SK-N-SH (cell line): ENCODE measurements at regions not wholly inside any gene's neighbourhood (a gene's known extent, or its start where the extent isn't known, plus 50 kb on each side); places are given as distances from the start of the nearest gene placed in this dataset.

Source experiments
- CTCF ChIA-PET: fragments of 300-600, 350-600 bp; formaldehyde crosslinking; extraction: SDS; loops from one replicate; lab custom pipeline; 2021; lab: Yijun Ruan, JAX
- POLR2A ChIA-PET: fragments of 350-600 bp; sonication (Branson Sonifier 250); formaldehyde crosslinking; extraction: SDS; loops from one replicate; lab custom pipeline; 2020; ENCODE audit warnings: antibody characterized with exemption, inconsistent platforms; lab: Yijun Ruan, JAX
- DNase-seq: peaks from one replicate; pipeline ENCODE4 v3.0.0; 2012
- H2AFZ ChIP-seq: fragments of 200-600 bp; sonication (generic); 2 replicates; pipeline ENCODE4 v1.8.1; 2016; ENCODE audit warnings: antibody characterized with exemption, mild to moderate bottlenecking, low read depth
- H3F3A ChIP-seq: fragments of 200-600 bp; sonication (generic); replicated peaks from 2 replicates; pipeline ENCODE3; 2016; ENCODE audit warnings: antibody characterized with exemption, mild to moderate bottlenecking; ENCODE audit not compliant: insufficient read depth
- H3K27ac ChIP-seq, 2 experiments: fragments of 200-500 bp in 1 of 2; fragments of 200-600 bp in 1 of 2; sonication (Bioruptor generic) in 1 of 2; sonication (generic), shearing (Covaris generic) in 1 of 2; 2 replicates each; pipeline versions ENCODE4 v1.5.1 to v1.6.1; 2014 to 2016; ENCODE audit warnings: low read depth in 2 of 2, inconsistent platforms in 1 of 2, low read length in 1 of 2, mild to moderate bottlenecking in 1 of 2, mixed read lengths in 1 of 2
- H3K27me3 ChIP-seq: fragments of 200-600 bp; sonication (generic), shearing (Covaris generic); 2 replicates; pipeline ENCODE4 v1.6.1; 2016; ENCODE audit warnings: mixed run types; ENCODE audit not compliant: insufficient read depth
- H3K36me3 ChIP-seq, 2 experiments: fragments of 200-500 bp in 1 of 2; fragments of 200-600 bp in 1 of 2; sonication (Bioruptor generic) in 1 of 2; sonication (generic) in 1 of 2; replicated peaks in 1 of 2; 2 replicates each; pipeline versions ENCODE3 to v1.5.1; 2014 to 2016; ENCODE audit warnings: low read length in 1 of 2, mild to moderate bottlenecking in 1 of 2; ENCODE audit not compliant: insufficient read depth in 2 of 2, control insufficient read depth in 1 of 2
- H3K4me1 ChIP-seq, 2 experiments: fragments of 200-500 bp in 1 of 2; fragments of 200-600 bp in 1 of 2; sonication (Bioruptor generic) in 1 of 2; sonication (generic), shearing (Covaris generic) in 1 of 2; 2 replicates each; pipeline versions ENCODE4 v1.5.1 to v1.6.1; 2014 to 2016; ENCODE audit warnings: low read depth in 1 of 2, low read length in 1 of 2, mixed run types in 1 of 2; ENCODE audit not compliant: insufficient read depth in 2 of 2, control insufficient read depth in 1 of 2
- H3K4me2 ChIP-seq: fragments of 200-600 bp; sonication (generic), shearing (Covaris generic); 2 replicates; pipeline ENCODE4 v1.6.1; 2017; ENCODE audit warnings: mixed run types
- H3K4me3 ChIP-seq, 2 experiments: fragments of 200-500 bp in 1 of 2; fragments of 200-600 bp in 1 of 2; sonication (Bioruptor generic) in 1 of 2; sonication (generic), shearing (Covaris generic) in 1 of 2; 2 replicates each; pipeline versions ENCODE4 v1.5.1 to v1.8.1; 2014 to 2016; ENCODE audit warnings: low read depth in 2 of 2, inconsistent platforms in 1 of 2, low read length in 1 of 2, mild to moderate bottlenecking in 1 of 2, mixed read lengths in 1 of 2, moderate library complexity in 1 of 2
- H3K79me2 ChIP-seq: fragments of 200-600 bp; sonication (generic); 2 replicates; pipeline ENCODE4 v1.8.1; 2017; ENCODE audit warnings: mild to moderate bottlenecking; ENCODE audit not compliant: insufficient read depth
- H3K9ac ChIP-seq: fragments of 200-600 bp; sonication (generic); 2 replicates; pipeline ENCODE4 v1.6.1; 2017; ENCODE audit warnings: mixed run types
- H3K9me2 ChIP-seq: fragments of 200-600 bp; sonication (generic); 2 replicates; pipeline ENCODE4 v1.6.1; 2017; ENCODE audit warnings: mixed run types
- H3K9me3 ChIP-seq: fragments of 200-600 bp; sonication (generic); 2 replicates; pipeline ENCODE4 v1.6.1; 2017; ENCODE audit warnings: mixed run types, mild to moderate bottlenecking, moderate library complexity
- H4K20me1 ChIP-seq: fragments of 200-600 bp; sonication (generic); 2 replicates; pipeline ENCODE4 v1.6.1; 2017; ENCODE audit warnings: mild to moderate bottlenecking, mixed run types; ENCODE audit not compliant: insufficient read depth
- CHD2 ChIP-seq: fragments of 150-350 bp; IDR thresholded peaks from 2 replicates; pipeline ENCODE4 v1.6.1; 2018; ENCODE audit warnings: low read length; ENCODE audit not compliant: partially characterized antibody
- ELF1 ChIP-seq: IDR thresholded peaks from 2 replicates; pipeline ENCODE4 v1.4.0; 2012
- EP300 ChIP-seq, 2 experiments: IDR thresholded peaks; 2 replicates each; pipeline versions ENCODE4 v1.4.0 to v1.6.1; 2012; ENCODE audit warnings: borderline replicate concordance in 1 of 2, low read depth in 1 of 2, low read length in 1 of 2
- FOSL2 ChIP-seq: IDR thresholded peaks from 2 replicates; pipeline ENCODE4 v1.4.0; 2012; ENCODE audit warnings: low read depth, mild to moderate bottlenecking, moderate library complexity, borderline replicate concordance
- FOXM1 ChIP-seq: IDR thresholded peaks from 2 replicates; pipeline ENCODE4 v1.4.0; 2012; ENCODE audit warnings: low read depth, mild to moderate bottlenecking
- GABPA ChIP-seq: IDR thresholded peaks from 2 replicates; pipeline ENCODE4 v1.4.0; 2012; ENCODE audit warnings: low read depth, mild to moderate bottlenecking
- GATA2 ChIP-seq: sonication (generic); formaldehyde crosslinking; IDR thresholded peaks from 2 replicates; pipeline ENCODE4 v1.5.0; 2020; ENCODE audit warnings: mild to moderate bottlenecking, missing genetic modification reagents
- MEF2A ChIP-seq: IDR thresholded peaks from 2 replicates; pipeline ENCODE4 v1.4.0; 2012; ENCODE audit warnings: low read depth, borderline replicate concordance
- MXI1 ChIP-seq: IDR thresholded peaks from 2 replicates; pipeline ENCODE4 v1.6.1; 2012; ENCODE audit warnings: mild to moderate bottlenecking, low read depth, low read length, improper control_type of control experiment
- NRF1 ChIP-seq: IDR thresholded peaks from 2 replicates; pipeline ENCODE4 v1.6.1; 2012; ENCODE audit warnings: low read depth, mild to moderate bottlenecking, low read length
- POLR2AphosphoS5 ChIP-seq: IDR thresholded peaks from 2 replicates; pipeline ENCODE4 v1.6.1; 2012; ENCODE audit warnings: low read depth, low read length
- RAD21 ChIP-seq: IDR thresholded peaks from 2 replicates; pipeline ENCODE4 v1.6.1; 2012; ENCODE audit warnings: mild to moderate bottlenecking, low read length
- RCOR1 ChIP-seq: fragments of 150-350 bp; IDR thresholded peaks from 2 replicates; pipeline ENCODE4 v1.6.1; 2017; ENCODE audit warnings: antibody characterized with exemption, low read length
- RFX5 ChIP-seq: IDR thresholded peaks from 2 replicates; pipeline ENCODE4 v1.6.1; 2012; ENCODE audit warnings: mild to moderate bottlenecking, improper control_type of control experiment, low read length
- RXRA ChIP-seq: IDR thresholded peaks from 2 replicates; pipeline ENCODE4 v1.4.0; 2012; ENCODE audit warnings: low read depth, mild to moderate bottlenecking, borderline replicate concordance
- SIN3A ChIP-seq: IDR thresholded peaks from 2 replicates; pipeline ENCODE4 v1.6.1; 2012; ENCODE audit warnings: low read depth, mild to moderate bottlenecking, low read length, moderate library complexity, borderline replicate concordance
- SMC3 ChIP-seq: IDR thresholded peaks from 2 replicates; pipeline ENCODE4 v1.6.1; 2012; ENCODE audit warnings: low read depth, low read length, improper control_type of control experiment
- TCF12 ChIP-seq: IDR thresholded peaks from 2 replicates; pipeline ENCODE4 v1.4.0; 2012
- WGBS: methylation state at CpG from one replicate; pipeline ENCODE4 v1.1.6; 2017; ENCODE audit warnings: low lambda C conversion rate; 5-methylcytosine and 5-hydroxymethylcytosine counted together
- TF ChIP-seq, protein P1 (sequence below): IDR thresholded peaks from 2 replicates; pipeline ENCODE4 v1.4.0; 2012; ENCODE audit warnings: low read depth, borderline replicate concordance
- TF ChIP-seq, protein P2 (sequence below): fragments of 150-350 bp; IDR thresholded peaks from 2 replicates; pipeline ENCODE4 v1.6.1; 2016; ENCODE audit warnings: mild to moderate bottlenecking, low read depth, low read length
- TF ChIP-seq, protein P3 (sequence below): IDR thresholded peaks from 2 replicates; pipeline ENCODE4 v1.4.0; 2012; ENCODE audit warnings: low read depth, borderline replicate concordance
- TF ChIP-seq, protein P4 (sequence below): IDR thresholded peaks from 2 replicates; pipeline ENCODE4 v1.4.0; 2012; ENCODE audit warnings: low read depth
- TF ChIP-seq, protein P5 (sequence below): fragments of 200-600 bp; sonication (generic); IDR thresholded peaks from 2 replicates; pipeline ENCODE4 v1.6.1; 2017; ENCODE audit warnings: antibody characterized with exemption, mild to moderate bottlenecking, moderate library complexity

DNA sequence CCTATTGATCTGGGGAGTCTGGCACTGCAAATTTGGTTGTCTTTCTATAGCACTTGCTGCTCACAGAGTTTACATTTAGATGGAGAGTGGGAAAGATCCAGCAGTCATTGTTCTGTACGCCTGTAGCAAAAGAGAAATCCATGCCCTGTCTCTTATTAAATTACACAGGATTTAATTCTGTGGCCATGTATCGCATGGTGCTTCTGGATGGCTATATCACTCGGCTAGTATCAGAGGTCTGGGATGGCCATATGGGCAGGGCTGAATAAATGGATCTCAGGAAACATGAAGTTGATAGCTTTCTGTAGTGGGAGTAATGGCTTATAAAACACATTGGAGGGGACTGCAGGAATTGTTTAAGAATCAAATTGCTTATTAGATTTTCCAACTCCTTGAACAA, 325.8 kb upstream of the DPH6 start:
- H3K9ac ChIP-seq = no peak overlapping the region
- H3K4me3 ChIP-seq = no peak overlapping the region
- peaks cover 4 to 11% of the 10 kb centered on the region in 2 experiments; a peak in 3 of 4 replicates for H3K4me1 ChIP-seq
- H3K4me2 ChIP-seq = no peak overlapping the region
- 64% methylated on average over 3 of the region's 3 CpGs for WGBS
- no peaks in the 10 kb centered on the region for H3K9me2 ChIP-seq
- no peaks in the 10 kb centered on the region for H3K36me3 ChIP-seq
- TF ChIP-seq POLR2AphosphoS5 (no peak), RAD21 (peak; percentile 45), MXI1 (peak; percentile 69; the same call in 1 of the 2 replicates), EP300 (IDR thresholded peaks at IDR 0.05; ENCODE audit: borderline replicate concordance in 1 of 2, low read depth in 1 of 2, low read length in 1 of 2) (peak in 1 of 2 experiments; percentile 98; a peak in 2 of 4 replicates), FOSL2 (no peak), SMC3 (peak; percentile 14; the same call in 1 of the 2 replicates), RCOR1 (peak; percentile 96), NRF1 (no peak), CHD2 (peak; percentile 81), GATA2 (CRISPR knock-in tag) (peak; percentile 89), TCF12 (peak; percentile 53)
- no peaks in the 10 kb centered on the region for H3K27me3 ChIP-seq
- no peaks in the 10 kb centered on the region for H3K9me3 ChIP-seq
- CTCF ChIA-PET = interaction anchor here (0.8 to 1.6 kb wide), 7 partner anchors 19 to 630 kb away, joined by 3 to 4 read pairs (median 3); no protein-coding TSS in a partner anchor
- POLR2A ChIA-PET = interaction anchor here (1.0 to 1.7 kb wide), 2 partner anchors 28 to 1235 kb away, joined by 3 to 6 read pairs; no protein-coding TSS in a partner anchor
- H3F3A ChIP-seq = no peaks in the 10 kb centered on the region
- H2AFZ ChIP-seq = no peak overlapping the region
- H4K20me1 ChIP-seq = no peaks in the 10 kb centered on the region
- DNase-seq = peak; percentile 59
- no peaks in the 10 kb centered on the region for H3K79me2 ChIP-seq
- peak overlapping the region in 1 of 2 experiments; percentile 90; a peak in 2 of 4 replicates for H3K27ac ChIP-seq

DNA sequence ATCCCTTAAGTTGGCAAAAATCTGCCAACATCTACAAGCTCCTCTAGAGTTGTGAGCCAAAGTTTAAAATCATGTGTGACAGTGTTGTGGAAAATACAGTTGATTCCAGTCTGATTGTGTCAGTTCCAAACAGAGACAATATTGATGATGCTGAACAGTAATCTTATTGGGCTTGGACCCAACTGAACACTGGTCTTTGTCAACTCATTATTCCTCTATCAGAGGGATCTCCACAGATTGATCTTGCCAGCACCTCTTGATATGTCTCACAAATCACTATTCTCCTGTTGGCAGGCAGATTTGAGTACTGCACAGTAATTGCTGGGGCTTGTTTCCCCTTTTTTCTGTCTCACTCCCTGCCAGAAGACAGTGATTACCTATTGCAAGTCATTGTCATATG, 326.6 kb upstream of the DPH6 start:
- Histone ChIP-seq H3K27ac (peak overlapping the region in 1 of 2 experiments; percentile 90; a peak in 2 of 4 replicates), H3K27me3 (no peaks in the 10 kb centered on the region), H3K9me2 (no peaks in the 10 kb centered on the region), H3K4me1 (peaks cover 4 to 11% of the 10 kb centered on the region in 2 experiments; a peak in 3 of 4 replicates), H3K9me3 (no peaks in the 10 kb centered on the region), H3K36me3 (no peaks in the 10 kb centered on the region), H3K79me2 (no peaks in the 10 kb centered on the region), H4K20me1 (no peaks in the 10 kb centered on the region), H3K4me3 (no peak overlapping the region), H3F3A (no peaks in the 10 kb centered on the region), H2AFZ (no peak overlapping the region), H3K9ac (no peak overlapping the region), H3K4me2 (no peak overlapping the region)
- ChIA-PET CTCF (interaction anchor here (0.8 to 1.6 kb wide), 4 partner anchors 19 to 629 kb away, joined by 3 to 4 read pairs (median 4); no protein-coding TSS in a partner anchor), POLR2A (interaction anchor here (1.0 to 1.7 kb wide), 2 partner anchors 29 to 1235 kb away, joined by 3 to 6 read pairs; no protein-coding TSS in a partner anchor)
- peak; percentile 30 for DNase-seq
- TF ChIP-seq MEF2A = no peak
- TF ChIP-seq ELF1 = no peak
- TF ChIP-seq, protein P1, sequence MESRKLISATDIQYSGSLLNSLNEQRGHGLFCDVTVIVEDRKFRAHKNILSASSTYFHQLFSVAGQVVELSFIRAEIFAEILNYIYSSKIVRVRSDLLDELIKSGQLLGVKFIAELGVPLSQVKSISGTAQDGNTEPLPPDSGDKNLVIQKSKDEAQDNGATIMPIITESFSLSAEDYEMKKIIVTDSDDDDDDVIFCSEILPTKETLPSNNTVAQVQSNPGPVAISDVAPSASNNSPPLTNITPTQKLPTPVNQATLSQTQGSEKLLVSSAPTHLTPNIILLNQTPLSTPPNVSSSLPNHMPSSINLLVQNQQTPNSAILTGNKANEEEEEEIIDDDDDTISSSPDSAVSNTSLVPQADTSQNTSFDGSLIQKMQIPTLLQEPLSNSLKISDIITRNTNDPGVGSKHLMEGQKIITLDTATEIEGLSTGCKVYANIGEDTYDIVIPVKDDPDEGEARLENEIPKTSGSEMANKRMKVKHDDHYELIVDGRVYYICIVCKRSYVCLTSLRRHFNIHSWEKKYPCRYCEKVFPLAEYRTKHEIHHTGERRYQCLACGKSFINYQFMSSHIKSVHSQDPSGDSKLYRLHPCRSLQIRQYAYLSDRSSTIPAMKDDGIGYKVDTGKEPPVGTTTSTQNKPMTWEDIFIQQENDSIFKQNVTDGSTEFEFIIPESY = no peak; the same call in 1 of the 2 replicates
- no peak for TF ChIP-seq FOXM1
- TF ChIP-seq RFX5 = peak; percentile 93
- TF ChIP-seq RXRA = no peak
- TF ChIP-seq, protein P2, sequence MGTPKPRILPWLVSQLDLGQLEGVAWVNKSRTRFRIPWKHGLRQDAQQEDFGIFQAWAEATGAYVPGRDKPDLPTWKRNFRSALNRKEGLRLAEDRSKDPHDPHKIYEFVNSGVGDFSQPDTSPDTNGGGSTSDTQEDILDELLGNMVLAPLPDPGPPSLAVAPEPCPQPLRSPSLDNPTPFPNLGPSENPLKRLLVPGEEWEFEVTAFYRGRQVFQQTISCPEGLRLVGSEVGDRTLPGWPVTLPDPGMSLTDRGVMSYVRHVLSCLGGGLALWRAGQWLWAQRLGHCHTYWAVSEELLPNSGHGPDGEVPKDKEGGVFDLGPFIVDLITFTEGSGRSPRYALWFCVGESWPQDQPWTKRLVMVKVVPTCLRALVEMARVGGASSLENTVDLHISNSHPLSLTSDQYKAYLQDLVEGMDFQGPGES = no peak
- TF ChIP-seq, protein P3, sequence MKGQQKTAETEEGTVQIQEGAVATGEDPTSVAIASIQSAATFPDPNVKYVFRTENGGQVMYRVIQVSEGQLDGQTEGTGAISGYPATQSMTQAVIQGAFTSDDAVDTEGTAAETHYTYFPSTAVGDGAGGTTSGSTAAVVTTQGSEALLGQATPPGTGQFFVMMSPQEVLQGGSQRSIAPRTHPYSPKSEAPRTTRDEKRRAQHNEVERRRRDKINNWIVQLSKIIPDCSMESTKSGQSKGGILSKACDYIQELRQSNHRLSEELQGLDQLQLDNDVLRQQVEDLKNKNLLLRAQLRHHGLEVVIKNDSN = no peak
- TF ChIP-seq RAD21 = peak; percentile 39
- peak; percentile 84 for TF ChIP-seq CHD2
- TF ChIP-seq TCF12 = peak; percentile 97
- TF ChIP-seq SIN3A = no peak
- TF ChIP-seq, protein P4, sequence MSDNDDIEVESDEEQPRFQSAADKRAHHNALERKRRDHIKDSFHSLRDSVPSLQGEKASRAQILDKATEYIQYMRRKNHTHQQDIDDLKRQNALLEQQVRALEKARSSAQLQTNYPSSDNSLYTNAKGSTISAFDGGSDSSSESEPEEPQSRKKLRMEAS = no peak
- TF ChIP-seq FOSL2 = no peak
- no peak for TF ChIP-seq GABPA
- TF ChIP-seq, protein P5, sequence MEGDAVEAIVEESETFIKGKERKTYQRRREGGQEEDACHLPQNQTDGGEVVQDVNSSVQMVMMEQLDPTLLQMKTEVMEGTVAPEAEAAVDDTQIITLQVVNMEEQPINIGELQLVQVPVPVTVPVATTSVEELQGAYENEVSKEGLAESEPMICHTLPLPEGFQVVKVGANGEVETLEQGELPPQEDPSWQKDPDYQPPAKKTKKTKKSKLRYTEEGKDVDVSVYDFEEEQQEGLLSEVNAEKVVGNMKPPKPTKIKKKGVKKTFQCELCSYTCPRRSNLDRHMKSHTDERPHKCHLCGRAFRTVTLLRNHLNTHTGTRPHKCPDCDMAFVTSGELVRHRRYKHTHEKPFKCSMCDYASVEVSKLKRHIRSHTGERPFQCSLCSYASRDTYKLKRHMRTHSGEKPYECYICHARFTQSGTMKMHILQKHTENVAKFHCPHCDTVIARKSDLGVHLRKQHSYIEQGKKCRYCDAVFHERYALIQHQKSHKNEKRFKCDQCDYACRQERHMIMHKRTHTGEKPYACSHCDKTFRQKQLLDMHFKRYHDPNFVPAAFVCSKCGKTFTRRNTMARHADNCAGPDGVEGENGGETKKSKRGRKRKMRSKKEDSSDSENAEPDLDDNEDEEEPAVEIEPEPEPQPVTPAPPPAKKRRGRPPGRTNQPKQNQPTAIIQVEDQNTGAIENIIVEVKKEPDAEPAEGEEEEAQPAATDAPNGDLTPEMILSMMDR = no peak
